ENCODE measurements at regions not wholly inside any gene's neighbourhood (a gene's known extent, or its start where the extent isn't known, plus 50 kb on each side); places are given as distances from the start of the nearest gene placed in this dataset.

GRCh38 chr3:182366746-182367145 lies 426.6 kb upstream of the ATP11B start:
- Mint-ChIP-seq H3K4me3 (no peak overlapping the region), H3K36me3 (ENCODE audit: low read depth) (no peaks in the 10 kb centered on the region)

GRCh38 chr3:182369861-182370260 lies 423.4 kb upstream of the ATP11B start:
- no peak for TF ChIP-seq CTCF (IDR thresholded peaks at IDR 0.05; ENCODE audit: unreplicated experiment in 3 of 3)
- H3K9me3 Mint-ChIP-seq: no peaks in the 10 kb centered on the region
- H3K27ac Mint-ChIP-seq: no peak overlapping the region
- no peaks in the 10 kb centered on the region for H3K36me3 Mint-ChIP-seq (ENCODE audit: low read depth)
- H3K4me1 Mint-ChIP-seq: no peaks in the 10 kb centered on the region
- no peak overlapping the region for H3K4me3 Mint-ChIP-seq
- H3K27me3 Mint-ChIP-seq (ENCODE audit: low read depth): no peaks in the 10 kb centered on the region

More at GRCh38 chr3:182366746-182367145, 426.6 kb upstream of the ATP11B start:
- Mint-ChIP-seq H3K4me1 (no peaks in the 10 kb centered on the region), H3K27ac (no peak overlapping the region), H3K9me3 (peaks cover 2% of the 10 kb centered on the region), H3K27me3 (ENCODE audit: low read depth) (no peaks in the 10 kb centered on the region)
- no peak for TF ChIP-seq CTCF (IDR thresholded peaks at IDR 0.05; ENCODE audit: unreplicated experiment in 3 of 3)

- Mint-ChIP-seq H3K27me3 (ENCODE audit: low read depth) (no peaks in the 10 kb centered on the region), H3K27ac (no peak overlapping the region), H3K4me1 (no peaks in the 10 kb centered on the region), H3K9me3 (no peaks in the 10 kb centered on the region), H3K4me3 (no peak overlapping the region), H3K36me3 (ENCODE audit: low read depth) (no peaks in the 10 kb centered on the region)
- no peak for TF ChIP-seq CTCF (IDR thresholded peaks at IDR 0.05; ENCODE audit: unreplicated experiment in 3 of 3)
These were observed 422.4 kb upstream of the ATP11B start for GRCh38 chr3:182370949-182371348.

- H3K4me3 Mint-ChIP-seq: no peak overlapping the region
- TF ChIP-seq CTCF (IDR thresholded peaks at IDR 0.05; ENCODE audit: unreplicated experiment in 3 of 3): no peak
These were observed 417.4 kb upstream of the ATP11B start for GRCh38 chr3:182375916-182376315.

GRCh38 chr3:182382112-182382857 lies 411.0 kb upstream of the ATP11B start:
- no peaks in the 10 kb centered on the region for H3K9me3 Mint-ChIP-seq
- no peaks in the 10 kb centered on the region for H3K27me3 Mint-ChIP-seq (ENCODE audit: low read depth)
- no peaks in the 10 kb centered on the region for H3K36me3 Mint-ChIP-seq (ENCODE audit: low read depth)
- H3K27ac Mint-ChIP-seq: no peak overlapping the region
- H3K4me3 Mint-ChIP-seq: no peak overlapping the region
- H3K4me1 Mint-ChIP-seq: peaks cover 8% of the 10 kb centered on the region
- no peak for TF ChIP-seq CTCF (IDR thresholded peaks at IDR 0.05; ENCODE audit: unreplicated experiment in 3 of 3)

More at GRCh38 chr3:182375916-182376315, 417.4 kb upstream of the ATP11B start:
- Mint-ChIP-seq H3K36me3 (ENCODE audit: low read depth) (no peaks in the 10 kb centered on the region), H3K9me3 (no peaks in the 10 kb centered on the region), H3K4me1 (no peaks in the 10 kb centered on the region), H3K27ac (peak overlapping the region; percentile 27 to 55 (median 50)), H3K27me3 (ENCODE audit: low read depth) (no peaks in the 10 kb centered on the region)

- H3K4me1 Mint-ChIP-seq: peaks cover 8% of the 10 kb centered on the region
- H3K27ac Mint-ChIP-seq: no peak overlapping the region
- H3K36me3 Mint-ChIP-seq (ENCODE audit: low read depth): no peaks in the 10 kb centered on the region
- no peak for TF ChIP-seq CTCF (IDR thresholded peaks at IDR 0.05; ENCODE audit: unreplicated experiment in 3 of 3)
- H3K4me3 Mint-ChIP-seq: no peak overlapping the region
- H3K27me3 Mint-ChIP-seq (ENCODE audit: low read depth): no peaks in the 10 kb centered on the region
- no peaks in the 10 kb centered on the region for H3K9me3 Mint-ChIP-seq
These were observed 409.1 kb upstream of the ATP11B start for GRCh38 chr3:182384221-182384620.
